ENCODE measurements at regions not wholly inside any gene's neighbourhood (a gene's known extent, or its start where the extent isn't known, plus 50 kb on each side); places are given as distances from the start of the nearest gene placed in this dataset.

DNA sequence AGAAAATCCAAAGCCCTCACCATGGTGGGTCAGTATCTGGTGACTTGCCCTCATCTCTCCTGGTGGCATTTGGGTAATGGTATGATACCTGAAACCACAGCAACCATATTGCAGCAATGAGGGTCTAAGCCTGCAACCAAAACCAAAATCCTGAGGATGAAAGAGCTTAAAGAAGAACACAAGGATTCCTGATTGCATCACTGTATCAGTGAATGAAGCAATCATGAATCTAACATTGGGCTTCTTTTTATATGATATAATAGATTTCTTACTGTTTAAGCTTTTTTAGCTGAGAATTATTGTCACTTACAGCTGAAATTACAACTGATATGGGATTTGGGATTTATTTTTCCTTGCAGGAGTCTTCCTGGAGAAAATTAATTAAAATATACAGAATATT lies 269.9 kb downstream of the MEF2C start:
- ATAC-seq (no peak), DNase-seq (ENCODE audit: low read depth, low spot score) (no peak), FAIRE-seq (no peak)
- Histone ChIP-seq H3K4me2 (ENCODE audit: control insufficient read depth, insufficient read depth) (no peak overlapping the region), H4K20me1 (ENCODE audit: control insufficient read depth, insufficient read depth) (no peaks in the 10 kb centered on the region), H3K4me3 (no peak overlapping the region), H3K27me3 (replicated peaks in 1 of 2; ENCODE audit: control insufficient read depth in 2 of 2, insufficient read depth in 2 of 2, low read length in 1 of 2) (no peaks in the 10 kb centered on the region), H2AFZ (ENCODE audit: control insufficient read depth, low read depth, low read length) (no peak overlapping the region), H3K4me1 (ENCODE audit: control insufficient read depth, insufficient read depth, low read length) (no peaks in the 10 kb centered on the region), H3K79me2 (ENCODE audit: control insufficient read depth, insufficient read depth, low read length) (no peaks in the 10 kb centered on the region), H3K9me3 (replicated peaks; ENCODE audit: control insufficient read depth, insufficient read depth, low read length) (no peaks in the 10 kb centered on the region), H3K27ac (ENCODE audit: control insufficient read depth, insufficient read depth) (no peak overlapping the region), H3K9ac (ENCODE audit: control insufficient read depth, insufficient read depth, low read length) (no peak overlapping the region), H3K36me3 (ENCODE audit: control insufficient read depth in 2 of 2, insufficient read depth in 2 of 2, low read length in 1 of 2) (no peaks in the 10 kb centered on the region)
- TF ChIP-seq HDAC6 (IDR thresholded peaks at IDR 0.05; ENCODE audit: unreplicated experiment) = no peak
- no peak for TF ChIP-seq MEF2B (IDR thresholded peaks at IDR 0.05; ENCODE audit: partially characterized antibody, poor library complexity, severe bottlenecking)
- no peak for TF ChIP-seq ZNF217 (IDR thresholded peaks at IDR 0.05)
- TF ChIP-seq SPI1 (IDR thresholded peaks at IDR 0.05; ENCODE audit: borderline replicate concordance, insufficient read depth, low read depth, low read length) = no peak
- TF ChIP-seq SRF (IDR thresholded peaks at IDR 0.05; ENCODE audit: low read depth in 2 of 2, low read length in 2 of 2) = no peak
- TF ChIP-seq ZBED1 (IDR thresholded peaks at IDR 0.05; ENCODE audit: borderline replicate concordance) = no peak
- TF ChIP-seq, protein P1, sequence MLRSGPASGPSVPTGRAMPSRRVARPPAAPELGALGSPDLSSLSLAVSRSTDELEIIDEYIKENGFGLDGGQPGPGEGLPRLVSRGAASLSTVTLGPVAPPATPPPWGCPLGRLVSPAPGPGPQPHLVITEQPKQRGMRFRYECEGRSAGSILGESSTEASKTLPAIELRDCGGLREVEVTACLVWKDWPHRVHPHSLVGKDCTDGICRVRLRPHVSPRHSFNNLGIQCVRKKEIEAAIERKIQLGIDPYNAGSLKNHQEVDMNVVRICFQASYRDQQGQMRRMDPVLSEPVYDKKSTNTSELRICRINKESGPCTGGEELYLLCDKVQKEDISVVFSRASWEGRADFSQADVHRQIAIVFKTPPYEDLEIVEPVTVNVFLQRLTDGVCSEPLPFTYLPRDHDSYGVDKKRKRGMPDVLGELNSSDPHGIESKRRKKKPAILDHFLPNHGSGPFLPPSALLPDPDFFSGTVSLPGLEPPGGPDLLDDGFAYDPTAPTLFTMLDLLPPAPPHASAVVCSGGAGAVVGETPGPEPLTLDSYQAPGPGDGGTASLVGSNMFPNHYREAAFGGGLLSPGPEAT (IDR thresholded peaks at IDR 0.05; ENCODE audit: low read depth) = no peak
- TF ChIP-seq CBFB (IDR thresholded peaks at IDR 0.05; ENCODE audit: low read depth) = no peak
- no peak for TF ChIP-seq ESRRA (IDR thresholded peaks at IDR 0.05; ENCODE audit: low read length)
- CTCF ChIA-PET = interaction anchor here (2.4 kb wide), 1 partner anchor 11 kb away, joined by 7 read pairs; no protein-coding TSS in a partner anchor
- RAD21 ChIA-PET (ENCODE audit: unreplicated experiment) = no interaction called here
- in situ Hi-C loops (cut with MboI) (no loop called here), intact Hi-C loops (cut with micrococcal nuclease; ENCODE audit: unreplicated experiment) (no loop called here)
- POLR2A ChIA-PET = interaction anchor here (0.5 kb wide), 1 partner anchor 47 kb away, joined by 3 read pairs; no protein-coding TSS in a partner anchor
- BruUV-seq (replicated peaks) = no TSS peak
- SMC1A ChIA-PET (ENCODE audit: uncharacterized antibody, unreplicated experiment) = no interaction called here

Data from GM12878 (cell line).